ENCODE measurements at regions not wholly inside any gene's neighbourhood (a gene's known extent, or its start where the extent isn't known, plus 50 kb on each side); places are given as distances from the start of the nearest gene placed in this dataset.

DNA sequence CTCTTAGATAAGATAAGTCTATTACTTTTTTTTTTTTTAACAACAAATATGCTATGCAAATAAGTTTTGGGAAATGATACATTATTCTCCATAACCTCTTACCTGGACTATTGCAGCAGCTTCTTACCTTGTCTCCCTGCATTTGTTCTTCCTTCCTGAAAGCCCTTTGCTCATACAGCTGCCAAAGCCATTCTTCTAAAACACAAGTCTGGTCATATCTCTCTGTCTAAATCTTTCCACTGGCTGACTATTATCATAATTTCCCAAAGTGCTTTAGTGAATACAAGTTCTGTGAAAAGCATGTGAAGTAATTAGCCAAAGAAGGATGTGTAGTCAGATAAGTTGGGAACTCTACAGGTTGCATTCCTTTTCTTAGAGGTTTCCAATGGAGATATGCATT lies 115.4 kb upstream of the CNTLN start:
- TF ChIP-seq, protein P1, sequence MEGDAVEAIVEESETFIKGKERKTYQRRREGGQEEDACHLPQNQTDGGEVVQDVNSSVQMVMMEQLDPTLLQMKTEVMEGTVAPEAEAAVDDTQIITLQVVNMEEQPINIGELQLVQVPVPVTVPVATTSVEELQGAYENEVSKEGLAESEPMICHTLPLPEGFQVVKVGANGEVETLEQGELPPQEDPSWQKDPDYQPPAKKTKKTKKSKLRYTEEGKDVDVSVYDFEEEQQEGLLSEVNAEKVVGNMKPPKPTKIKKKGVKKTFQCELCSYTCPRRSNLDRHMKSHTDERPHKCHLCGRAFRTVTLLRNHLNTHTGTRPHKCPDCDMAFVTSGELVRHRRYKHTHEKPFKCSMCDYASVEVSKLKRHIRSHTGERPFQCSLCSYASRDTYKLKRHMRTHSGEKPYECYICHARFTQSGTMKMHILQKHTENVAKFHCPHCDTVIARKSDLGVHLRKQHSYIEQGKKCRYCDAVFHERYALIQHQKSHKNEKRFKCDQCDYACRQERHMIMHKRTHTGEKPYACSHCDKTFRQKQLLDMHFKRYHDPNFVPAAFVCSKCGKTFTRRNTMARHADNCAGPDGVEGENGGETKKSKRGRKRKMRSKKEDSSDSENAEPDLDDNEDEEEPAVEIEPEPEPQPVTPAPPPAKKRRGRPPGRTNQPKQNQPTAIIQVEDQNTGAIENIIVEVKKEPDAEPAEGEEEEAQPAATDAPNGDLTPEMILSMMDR (conservative IDR thresholded peaks at IDR 0.05; ENCODE audit: low read depth, low read length), result no peak
- DNase-seq (ENCODE audit: low read depth), result no peak
- no peak overlapping the region for H3K4me3 ChIP-seq (ENCODE audit: low read depth, low read length)

DNA sequence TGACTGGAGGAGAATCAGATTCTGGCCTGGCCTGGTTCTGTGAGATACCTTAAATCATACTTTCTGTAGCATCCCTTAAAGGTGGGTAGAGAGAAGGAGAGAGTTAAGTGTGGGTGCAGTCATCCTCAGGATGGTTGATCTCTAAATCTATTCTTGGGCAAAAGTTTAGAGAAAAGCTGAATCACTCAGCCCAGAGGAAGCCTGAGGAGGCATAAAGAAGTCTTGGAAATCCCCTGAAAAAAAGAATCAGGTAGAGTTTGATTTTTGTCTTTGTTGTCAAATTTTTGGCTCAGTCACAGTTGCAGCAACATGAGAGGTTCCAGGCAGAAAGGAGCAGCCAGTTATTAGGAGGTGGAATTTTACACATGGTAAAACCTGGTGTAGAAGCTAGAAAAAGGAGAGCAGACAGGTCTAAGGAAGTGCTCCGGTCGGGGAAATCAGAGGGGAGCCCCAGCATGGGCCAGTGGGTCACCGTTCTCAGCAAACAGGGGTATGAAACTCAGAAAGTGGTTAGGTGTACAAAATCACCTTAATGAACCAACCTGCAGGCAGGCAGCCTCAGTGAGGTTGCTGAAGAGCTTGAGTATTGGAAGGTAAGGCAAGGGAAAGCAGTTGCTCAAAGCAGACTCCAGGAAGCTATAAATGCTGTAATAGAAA lies 116.2 kb upstream of the CNTLN start:
- DNase-seq (ENCODE audit: low read depth), result no peak
- TF ChIP-seq, protein P1 (conservative IDR thresholded peaks at IDR 0.05; ENCODE audit: low read depth, low read length), result no peak

DNA sequence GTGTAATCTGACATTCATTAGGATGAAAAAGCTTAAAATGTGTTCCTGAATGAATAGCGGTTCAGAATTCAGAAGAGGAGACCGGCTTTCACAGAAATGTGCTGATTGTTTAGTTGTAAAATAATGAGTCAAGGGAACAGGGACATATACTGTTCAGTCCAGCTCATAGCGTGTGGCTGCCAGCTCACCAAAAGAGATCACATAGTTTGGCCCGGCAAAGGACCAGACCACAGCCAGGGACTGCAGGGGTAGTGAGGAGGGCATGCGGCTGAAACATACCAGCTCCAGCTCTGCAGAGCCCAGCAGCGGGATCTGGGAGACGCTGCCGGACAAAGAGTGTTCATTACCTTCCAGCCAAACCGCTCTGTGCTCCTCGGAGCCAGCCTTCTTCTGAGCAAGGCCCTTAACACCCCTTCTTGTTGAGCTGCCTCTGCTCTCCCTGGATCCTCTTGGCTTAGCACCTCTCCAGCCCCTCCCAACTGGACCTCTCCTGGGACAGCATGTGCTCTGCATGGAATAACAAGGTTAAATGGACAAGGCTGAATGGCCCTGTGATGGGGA lies 116.8 kb upstream of the CNTLN start:
- DNase-seq (ENCODE audit: low read depth), result no peak
- no peak overlapping the region for H3K4me3 ChIP-seq (ENCODE audit: low read depth, low read length)
- TF ChIP-seq, protein P1 (conservative IDR thresholded peaks at IDR 0.05; ENCODE audit: low read depth, low read length), result no peak

More for the DNA sequence above, 116.2 kb upstream of the CNTLN start:
- no peak overlapping the region for H3K4me3 ChIP-seq (ENCODE audit: low read depth, low read length)

DNA sequence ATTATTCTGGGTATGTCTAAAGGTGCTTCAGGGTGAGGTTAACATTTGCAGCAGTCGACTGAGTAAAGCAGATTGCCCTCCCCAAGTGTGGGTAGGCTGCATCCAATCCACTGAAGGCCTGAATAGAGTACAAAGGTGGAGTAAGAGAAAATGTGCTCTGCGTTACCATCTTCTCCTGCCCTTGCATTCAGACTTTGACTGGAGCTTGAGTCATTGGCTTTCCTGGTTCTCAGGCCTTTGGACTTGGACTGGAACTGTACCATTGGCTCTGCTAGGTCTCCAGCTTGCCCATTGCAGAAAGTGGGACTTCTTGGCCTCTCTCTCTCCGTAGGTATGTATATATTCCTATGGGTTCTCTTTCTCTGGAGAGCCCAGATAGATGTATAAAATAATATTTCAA lies 120.9 kb upstream of the CNTLN start:
- TF ChIP-seq, protein P1 (conservative IDR thresholded peaks at IDR 0.05; ENCODE audit: low read depth, low read length), result no peak
- no peak overlapping the region for H3K4me3 ChIP-seq (ENCODE audit: low read depth, low read length)
- no peak for DNase-seq (ENCODE audit: low read depth)

DNA sequence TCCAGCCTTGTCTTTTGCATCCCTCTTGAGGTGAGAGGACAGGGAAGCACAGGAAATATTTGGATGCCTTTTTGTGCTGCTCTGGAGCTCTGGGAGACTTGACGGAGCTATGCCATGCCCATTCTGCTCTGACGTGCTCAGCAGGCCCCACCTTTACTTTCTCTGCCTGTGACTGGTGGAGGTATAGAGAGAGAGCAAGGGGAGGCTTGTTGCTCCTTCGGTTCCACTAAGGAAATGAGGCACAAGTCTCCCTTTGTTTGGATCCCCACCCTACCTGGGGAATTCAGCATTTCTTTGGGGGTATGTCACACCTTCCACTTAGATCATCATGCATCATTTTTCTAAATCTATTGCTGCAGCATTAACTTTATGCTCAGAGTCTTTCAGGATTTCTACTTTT lies 121.8 kb upstream of the CNTLN start:
- no peak for DNase-seq (ENCODE audit: low read depth)
- no peak overlapping the region for H3K4me3 ChIP-seq (ENCODE audit: low read depth, low read length)
- TF ChIP-seq, protein P1 (conservative IDR thresholded peaks at IDR 0.05; ENCODE audit: low read depth, low read length), result no peak

DNA sequence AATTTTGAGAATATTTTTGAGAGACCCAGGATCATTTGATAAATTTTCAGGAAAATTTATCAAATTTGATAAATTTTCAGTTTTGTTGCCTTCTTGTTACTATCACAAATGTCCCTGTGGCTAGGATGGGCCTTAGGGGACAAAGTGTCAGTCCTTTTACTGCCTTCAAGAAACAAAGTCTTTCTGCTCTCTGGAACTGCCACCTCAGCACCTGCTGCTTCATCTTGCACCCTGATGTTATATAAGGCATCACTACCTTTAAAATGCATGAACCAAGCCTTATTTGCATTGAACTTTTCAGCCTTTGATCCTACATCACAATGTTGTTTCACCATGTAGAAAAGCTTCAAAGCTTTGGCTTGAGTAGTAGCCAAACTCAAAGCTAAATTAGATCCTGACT lies 123.0 kb upstream of the CNTLN start:
- no peak overlapping the region for H3K4me3 ChIP-seq (ENCODE audit: low read depth, low read length)
- DNase-seq (ENCODE audit: low read depth), result no peak
- TF ChIP-seq, protein P1 (conservative IDR thresholded peaks at IDR 0.05; ENCODE audit: low read depth, low read length), result no peak

DNA sequence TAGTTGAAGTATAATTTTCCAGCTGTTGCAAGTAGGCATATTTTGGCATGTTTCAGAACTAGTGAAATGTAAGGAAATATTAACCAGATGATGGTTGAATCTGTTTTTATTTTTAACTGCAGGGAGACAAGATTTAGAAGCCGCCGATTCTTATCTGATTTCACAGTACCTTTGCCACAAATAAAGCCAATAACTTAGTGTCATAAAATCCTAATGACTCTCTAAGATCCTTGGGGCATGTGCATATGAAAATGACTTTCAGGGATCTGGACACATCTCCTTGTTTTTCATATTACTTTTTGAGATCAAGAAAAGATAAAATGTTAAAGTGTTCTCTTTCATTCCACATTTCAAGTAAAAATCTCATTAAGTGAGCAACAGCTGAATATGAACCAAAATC lies 125.8 kb upstream of the CNTLN start:
- no peak overlapping the region for H3K4me3 ChIP-seq (ENCODE audit: low read depth, low read length)
- DNase-seq (ENCODE audit: low read depth), result no peak
- TF ChIP-seq, protein P1 (conservative IDR thresholded peaks at IDR 0.05; ENCODE audit: low read depth, low read length), result no peak
